ENCODE measurements at regions not wholly inside any gene's neighbourhood (a gene's known extent, or its start where the extent isn't known, plus 50 kb on each side); places are given as distances from the start of the nearest gene placed in this dataset.

- TF ChIP-seq, protein P1, sequence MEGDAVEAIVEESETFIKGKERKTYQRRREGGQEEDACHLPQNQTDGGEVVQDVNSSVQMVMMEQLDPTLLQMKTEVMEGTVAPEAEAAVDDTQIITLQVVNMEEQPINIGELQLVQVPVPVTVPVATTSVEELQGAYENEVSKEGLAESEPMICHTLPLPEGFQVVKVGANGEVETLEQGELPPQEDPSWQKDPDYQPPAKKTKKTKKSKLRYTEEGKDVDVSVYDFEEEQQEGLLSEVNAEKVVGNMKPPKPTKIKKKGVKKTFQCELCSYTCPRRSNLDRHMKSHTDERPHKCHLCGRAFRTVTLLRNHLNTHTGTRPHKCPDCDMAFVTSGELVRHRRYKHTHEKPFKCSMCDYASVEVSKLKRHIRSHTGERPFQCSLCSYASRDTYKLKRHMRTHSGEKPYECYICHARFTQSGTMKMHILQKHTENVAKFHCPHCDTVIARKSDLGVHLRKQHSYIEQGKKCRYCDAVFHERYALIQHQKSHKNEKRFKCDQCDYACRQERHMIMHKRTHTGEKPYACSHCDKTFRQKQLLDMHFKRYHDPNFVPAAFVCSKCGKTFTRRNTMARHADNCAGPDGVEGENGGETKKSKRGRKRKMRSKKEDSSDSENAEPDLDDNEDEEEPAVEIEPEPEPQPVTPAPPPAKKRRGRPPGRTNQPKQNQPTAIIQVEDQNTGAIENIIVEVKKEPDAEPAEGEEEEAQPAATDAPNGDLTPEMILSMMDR (IDR thresholded peaks at IDR 0.05), result no peak
- TF ChIP-seq POLR2A (IDR thresholded peaks at IDR 0.05), result no peak
Observed at GRCh38 chr10:36109399-36110023, 467.4 kb upstream of the FZD8 start.

Data from right lobe of liver (tissue), 4 donors.